GM12878 (cell line): ENCODE measurements at regions not wholly inside any gene's neighbourhood (a gene's known extent, or its start where the extent isn't known, plus 50 kb on each side); places are given as distances from the start of the nearest gene placed in this dataset.
"Not testable (repeated sequence)": the region's sequence is repeated elsewhere in the genome, so short reads cannot be mapped to it uniquely, and the experiment has no call there.

Experiments
- ATAC-seq: fragments of 200-7000 bp; cut with Tn5 transposase; 3 replicates; pipeline ENCODE4 v1.9.1; 2020; ENCODE audit warnings: mild to moderate bottlenecking, moderate library complexity
- BruUV-seq: library from RNA; stranded (reverse); fragments of 400-500 nt; replicated peaks from 2 replicates; lab custom pipeline; 2021; lab: Mats Ljungman, UMichigan
- CTCF ChIA-PET: fragments of 300-600 bp; sonication (Branson Sonifier 250); formaldehyde crosslinking; extraction: SDS; loops from one replicate; lab custom pipeline; 2021; ENCODE audit warnings: inconsistent platforms; lab: Yijun Ruan, JAX
- POLR2A ChIA-PET: fragments of 350-600 bp; formaldehyde crosslinking; extraction: SDS; loops from one replicate; lab custom pipeline; 2021; ENCODE audit warnings: inconsistent platforms; lab: Charles Lee
- RAD21 ChIA-PET: fragments of 300-600 bp; sonication (Branson Sonifier 250); formaldehyde crosslinking; loops from one replicate; lab custom pipeline; 2023; ENCODE audit warnings: antibody characterized with exemption; ENCODE audit not compliant: unreplicated experiment; lab: Charles Lee
- SMC1A ChIA-PET: fragments of 300-600 bp; sonication (Branson Sonifier 250); formaldehyde crosslinking; loops from one replicate; lab custom pipeline; 2023; ENCODE audit not compliant: unreplicated experiment, uncharacterized antibody; lab: Charles Lee
- DNase-seq: peaks from one replicate; pipeline ENCODE4 v3.0.0-alpha.2; 2011; ENCODE audit warnings: low read depth, low spot score
- FAIRE-seq: peaks from 3 replicates; lab custom pipeline; 2011; peaks lifted over from hg19 to GRCh38; lab: Jason Lieb, UNC
- H2AFZ ChIP-seq: 2 replicates; pipeline ENCODE4 v1.6.0; 2011; ENCODE audit warnings: low read depth, low read length, control low read depth; ENCODE audit not compliant: control insufficient read depth
- H3K27ac ChIP-seq: 2 replicates; pipeline ENCODE4 v1.5.1; 2011; ENCODE audit warnings: control low read depth; ENCODE audit not compliant: control insufficient read depth, insufficient read depth
- H3K27me3 ChIP-seq, 2 experiments: replicated peaks in 1 of 2; 2 replicates each; pipeline versions ENCODE4 v1.6.0 to v1.6.1; 2011; ENCODE audit warnings: low read length in 1 of 2; ENCODE audit not compliant: control insufficient read depth in 2 of 2, insufficient read depth in 2 of 2
- H3K36me3 ChIP-seq, 2 experiments: 2 replicates each; pipeline ENCODE4 v1.5.1; 2011; ENCODE audit warnings: low read length in 1 of 2; ENCODE audit not compliant: control insufficient read depth in 2 of 2, insufficient read depth in 2 of 2
- H3K4me1 ChIP-seq: 2 replicates; pipeline ENCODE4 v1.6.1; 2011; ENCODE audit warnings: mild to moderate bottlenecking, low read length, moderate library complexity, mixed read lengths; ENCODE audit not compliant: control insufficient read depth, insufficient read depth
- H3K4me2 ChIP-seq: 2 replicates; pipeline ENCODE4 v1.6.0; 2011; ENCODE audit warnings: control low read depth; ENCODE audit not compliant: control insufficient read depth, insufficient read depth
- H3K4me3 ChIP-seq: fragments of 200-600 bp; sonication (generic); 2 replicates; pipeline ENCODE4 v1.5.1; 2016
- H3K79me2 ChIP-seq: 2 replicates; pipeline ENCODE4 v1.6.0; 2011; ENCODE audit warnings: low read length; ENCODE audit not compliant: control insufficient read depth, insufficient read depth
- H3K9ac ChIP-seq: 2 replicates; pipeline ENCODE4 v1.8.0; 2011; ENCODE audit warnings: low read length, control low read depth, mixed read lengths; ENCODE audit not compliant: control insufficient read depth, insufficient read depth
- H3K9me3 ChIP-seq: replicated peaks from 3 replicates; pipeline ENCODE4 v1.5.1; 2011; ENCODE audit warnings: mild to moderate bottlenecking, low read length; ENCODE audit not compliant: control insufficient read depth, insufficient read depth
- H4K20me1 ChIP-seq: 2 replicates; pipeline ENCODE4 v1.6.0; 2011; ENCODE audit not compliant: control insufficient read depth, insufficient read depth
- WGBS: methylation state at CpG from one replicate; pipeline ENCODE4 v1.1.6; 2016; ENCODE audit warnings: low lambda C conversion rate; ENCODE audit not compliant: insufficient replicate concordance, insufficient coverage; ENCODE audit errors: missing lambda C conversion rate; 5-methylcytosine and 5-hydroxymethylcytosine counted together
- in situ Hi-C: fragments of 300-500 bp; cut with MboI; formaldehyde crosslinking; loops from 9 replicates; pipeline ENCODE4 v1.14.3; 2018; ENCODE audit warnings: mixed read lengths
- intact Hi-C: fragments of 100-400 bp; cut with micrococcal nuclease; formaldehyde crosslinking; loops from one replicate; pipeline ENCODE4 v1.14.2; 2022; ENCODE audit not compliant: unreplicated experiment

DNA sequence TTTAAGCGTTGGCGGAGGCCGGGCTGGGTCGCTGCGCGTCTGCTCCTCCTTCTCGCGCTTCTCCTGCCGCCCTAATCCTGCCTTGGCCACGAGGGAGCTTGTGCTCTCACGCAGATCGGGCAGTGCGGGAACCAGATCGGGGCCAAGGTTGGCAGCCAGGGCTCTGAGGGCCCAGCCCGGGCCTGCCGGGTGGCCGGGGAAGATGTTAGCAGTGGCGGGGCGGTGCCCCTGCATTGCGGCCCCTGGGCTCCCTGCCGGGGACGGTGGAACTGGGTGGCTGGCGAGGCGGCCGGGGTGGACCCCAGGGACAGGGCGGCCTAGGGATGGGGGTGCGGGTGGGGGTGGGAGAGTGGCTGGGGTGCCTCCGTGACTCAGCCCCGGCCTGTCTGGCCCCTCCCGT lies 297.4 kb downstream of the CACNA1B start:
- H3K4me1 ChIP-seq, SMC1A ChIA-PET, H3K9ac ChIP-seq, H3K79me2 ChIP-seq, CTCF ChIA-PET, FAIRE-seq, H3K36me3 ChIP-seq, H3K4me3 ChIP-seq, RAD21 ChIA-PET, ATAC-seq, H3K4me2 ChIP-seq, POLR2A ChIA-PET, BruUV-seq, DNase-seq, H2AFZ ChIP-seq, intact Hi-C loops, H3K27ac ChIP-seq, in situ Hi-C loops, H4K20me1 ChIP-seq, H3K27me3 ChIP-seq, H3K9me3 ChIP-seq: not testable (repeated sequence)
- whole genome bisulfite sequencing = 60% methylated on average over 14 of the region's 30 CpGs

- H3K9ac ChIP-seq, H3K4me1 ChIP-seq, H3K4me3 ChIP-seq, BruUV-seq, H4K20me1 ChIP-seq, DNase-seq, intact Hi-C loops, POLR2A ChIA-PET, H2AFZ ChIP-seq, ATAC-seq, H3K27ac ChIP-seq, SMC1A ChIA-PET, H3K27me3 ChIP-seq, H3K36me3 ChIP-seq, in situ Hi-C loops, H3K9me3 ChIP-seq, RAD21 ChIA-PET, H3K4me2 ChIP-seq, CTCF ChIA-PET, H3K79me2 ChIP-seq, FAIRE-seq: not testable (repeated sequence)
- WGBS = 42% methylated on average over 17 of the region's 31 CpGs
Observed at GRCh38 chr9:138175354-138175753, 297.8 kb downstream of the CACNA1B start.

- H3K4me1 ChIP-seq, H3K9me3 ChIP-seq, DNase-seq, BruUV-seq, H3K27me3 ChIP-seq, intact Hi-C loops, ATAC-seq, SMC1A ChIA-PET, H2AFZ ChIP-seq, H3K27ac ChIP-seq, H3K36me3 ChIP-seq, H3K9ac ChIP-seq, H3K4me3 ChIP-seq, H3K4me2 ChIP-seq, H4K20me1 ChIP-seq, CTCF ChIA-PET, FAIRE-seq, in situ Hi-C loops, RAD21 ChIA-PET, H3K79me2 ChIP-seq, POLR2A ChIA-PET: not testable (repeated sequence)
- 28% methylated on average over 9 of the region's 9 CpGs for WGBS
Observed at GRCh38 chr9:138177091-138177490, 299.5 kb downstream of the CACNA1B start.

GRCh38 chr9:138179003-138179402 lies 301.4 kb downstream of the CACNA1B start:
- SMC1A ChIA-PET, POLR2A ChIA-PET, intact Hi-C loops, H3K9ac ChIP-seq, ATAC-seq, BruUV-seq, H3K36me3 ChIP-seq, H3K27ac ChIP-seq, FAIRE-seq, H4K20me1 ChIP-seq, DNase-seq, H3K4me3 ChIP-seq, CTCF ChIA-PET, in situ Hi-C loops, H3K9me3 ChIP-seq, H2AFZ ChIP-seq, H3K79me2 ChIP-seq, H3K4me2 ChIP-seq, RAD21 ChIA-PET, H3K27me3 ChIP-seq, H3K4me1 ChIP-seq: not testable (repeated sequence)
- 19% methylated on average over 4 of the region's 4 CpGs for WGBS
